UCSD-AML1 (cell line): ENCODE measurements at regions not wholly inside any gene's neighbourhood (a gene's known extent, or its start where the extent isn't known, plus 50 kb on each side); places are given as distances from the start of the nearest gene placed in this dataset.

ENCODE experiments used
- DNase-seq: peaks from one replicate; lab custom pipeline; 2025; ENCODE audit not compliant: unreplicated experiment; lab: John Stamatoyannopoulos, UW

DNA sequence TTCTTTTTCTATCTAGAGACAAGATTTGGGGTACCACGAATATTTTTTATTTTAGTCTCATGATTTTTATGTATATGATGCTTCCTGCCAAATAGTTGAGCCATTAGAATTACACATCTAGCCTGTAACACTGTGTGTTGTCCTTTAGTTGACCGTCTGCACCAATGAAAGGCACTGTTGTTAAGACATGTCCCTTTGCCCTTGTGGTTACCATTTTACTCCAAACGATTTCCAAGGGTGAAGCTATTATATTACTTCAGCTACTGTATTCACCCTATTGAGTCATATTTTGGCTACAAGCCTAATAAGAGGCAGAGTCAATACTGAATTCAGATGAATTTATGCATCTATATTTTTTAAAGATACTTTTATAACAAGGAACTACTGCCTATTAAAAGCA, 207.6 kb downstream of the CETN3 start:
- no peak for DNase-seq

DNA sequence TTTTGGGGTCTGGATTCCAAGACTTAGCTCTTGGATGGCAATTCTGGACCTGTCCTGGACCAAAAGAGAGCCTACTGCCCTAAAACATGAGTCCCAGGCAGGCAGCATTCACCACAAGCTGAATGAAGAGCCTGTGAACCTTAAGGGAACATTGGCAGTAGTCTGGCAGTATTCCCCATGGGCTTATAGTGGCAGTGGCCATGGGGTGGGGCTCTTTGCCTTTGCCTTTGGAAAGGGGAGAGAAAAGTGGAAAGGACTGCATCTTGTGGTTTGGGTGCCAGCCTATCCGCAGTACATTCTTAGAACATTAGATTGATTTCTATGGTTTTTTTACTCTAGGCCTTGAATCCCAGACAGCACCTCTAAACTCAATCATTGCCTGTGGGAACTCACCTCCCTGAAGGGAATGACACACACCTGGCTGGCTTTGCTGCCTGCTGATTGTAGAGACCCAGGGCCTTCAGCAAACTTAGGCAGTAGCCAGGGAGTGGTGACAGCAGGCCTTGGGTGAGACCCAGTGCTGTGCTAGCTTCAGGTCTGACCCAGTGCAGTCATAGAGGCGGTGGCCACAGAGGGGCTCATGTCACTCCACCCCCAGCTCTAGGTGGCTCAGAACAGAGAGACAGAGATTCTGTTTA, 216.3 kb downstream of the CETN3 start:
- no peak for DNase-seq

DNA sequence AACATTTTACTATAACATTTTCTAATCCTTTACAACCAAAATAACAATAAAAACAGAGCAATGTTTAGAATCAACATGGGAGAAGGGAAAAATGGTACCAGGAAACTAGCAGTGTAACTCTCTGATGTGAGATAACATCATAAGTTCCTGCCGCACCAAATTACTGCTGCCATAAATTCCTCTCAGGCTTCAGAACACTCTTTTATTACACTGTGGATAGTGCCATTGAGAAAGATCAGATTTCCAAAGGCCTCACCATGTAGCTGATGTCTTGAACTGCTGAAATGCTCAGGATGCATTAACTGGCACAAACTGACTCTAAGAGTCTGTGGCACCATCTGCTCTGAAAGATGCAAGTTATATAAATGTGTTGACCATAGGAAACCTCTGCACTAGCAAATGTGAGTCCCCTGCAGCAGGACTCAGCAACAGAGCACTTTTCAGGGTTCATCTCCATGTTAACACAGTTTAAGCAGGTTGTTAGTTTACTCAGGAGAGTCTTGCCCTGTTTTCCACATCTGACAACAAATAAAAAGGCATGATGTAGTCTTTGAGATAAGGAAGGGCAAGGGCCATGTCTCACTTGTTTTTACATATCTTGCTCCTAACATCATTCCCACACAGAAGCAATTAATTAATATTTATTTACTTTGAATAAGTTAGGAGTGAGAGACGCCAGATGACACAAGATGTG, 218.1 kb downstream of the CETN3 start:
- no peak for DNase-seq

DNA sequence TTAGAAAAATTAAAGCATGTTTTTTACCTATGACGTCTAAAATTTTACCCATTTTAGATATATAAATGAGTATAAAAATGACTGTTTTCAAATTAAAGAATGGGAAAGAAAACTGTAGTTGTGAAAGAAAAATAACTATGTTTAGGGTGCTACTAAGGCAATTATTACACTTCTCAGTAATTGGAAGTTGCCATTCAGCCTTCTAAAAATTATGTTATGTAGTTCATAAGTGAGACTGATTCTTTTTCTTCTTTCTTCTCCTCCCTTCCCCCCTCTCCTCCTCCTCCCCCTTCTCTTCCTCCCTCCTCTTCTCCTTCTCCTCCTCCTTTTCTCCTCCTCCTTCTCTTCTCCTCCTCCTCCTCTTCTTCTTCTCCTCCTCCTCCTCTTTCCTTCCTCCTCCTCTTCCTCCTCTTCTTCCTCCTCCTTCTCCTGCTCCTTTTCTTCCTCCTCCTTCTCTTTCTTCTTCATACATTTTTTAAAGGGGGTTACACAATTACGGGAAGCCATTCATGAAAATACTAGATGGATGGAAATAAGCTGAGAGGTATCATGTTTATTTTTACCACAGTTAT, 223.6 kb downstream of the CETN3 start:
- DNase-seq, result no peak

DNA sequence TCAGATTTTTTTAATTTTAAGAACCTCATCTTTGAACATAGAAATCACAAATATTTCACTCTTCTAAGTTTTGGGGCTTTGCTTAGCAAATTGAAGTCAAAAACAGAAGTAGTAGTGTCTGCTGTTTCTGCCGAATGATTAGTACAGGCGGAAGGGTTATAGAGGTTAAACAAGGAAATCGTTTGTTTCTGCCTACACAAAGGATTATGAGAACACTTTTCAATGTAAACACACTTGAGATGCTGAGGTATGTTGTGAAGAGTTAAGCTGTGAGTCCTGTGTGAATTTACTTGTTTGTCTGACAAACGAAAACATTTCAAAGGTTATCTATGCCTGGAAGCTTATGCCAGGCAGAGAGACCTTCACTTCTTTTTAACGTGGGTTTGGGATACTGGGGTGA, 224.8 kb downstream of the CETN3 start:
- no peak for DNase-seq

DNA sequence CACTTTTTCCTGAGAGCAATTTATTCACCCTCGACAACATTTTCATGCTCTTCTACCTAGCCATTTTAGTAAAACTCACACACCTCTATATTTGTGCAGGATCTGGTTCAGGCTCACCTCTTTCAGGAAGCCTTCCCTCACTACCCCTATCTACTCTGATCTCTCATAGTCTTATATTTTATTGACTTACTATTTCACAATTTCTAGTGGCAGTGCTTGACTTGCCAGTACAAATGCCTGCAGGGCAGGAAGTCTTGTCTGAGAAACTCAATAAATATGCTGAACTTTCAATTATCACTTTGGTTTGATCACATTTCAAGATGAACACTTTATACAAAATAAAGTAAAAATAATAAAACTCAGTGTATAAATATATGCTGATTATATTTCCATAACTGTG, 226.8 kb downstream of the CETN3 start:
- DNase-seq, result no peak

DNA sequence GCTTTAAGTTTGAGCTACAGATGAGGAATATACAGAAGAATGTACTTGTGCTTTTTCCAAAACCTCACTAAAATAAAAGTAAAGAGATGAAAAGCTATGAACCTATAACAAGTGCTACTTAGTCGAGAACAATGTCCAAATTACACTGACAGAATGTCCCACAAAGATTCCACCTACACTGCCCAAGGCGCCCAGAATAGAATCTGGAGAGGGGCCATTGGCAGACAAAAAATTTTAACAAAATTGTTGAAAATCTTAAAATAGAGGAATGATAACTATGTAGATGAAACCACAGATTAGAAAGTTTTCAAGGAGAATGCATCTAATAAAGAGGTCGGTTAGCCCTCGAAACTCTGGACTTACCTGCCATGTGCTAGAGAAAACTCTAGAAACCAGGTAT, 235.3 kb downstream of the CETN3 start:
- no peak for DNase-seq

DNA sequence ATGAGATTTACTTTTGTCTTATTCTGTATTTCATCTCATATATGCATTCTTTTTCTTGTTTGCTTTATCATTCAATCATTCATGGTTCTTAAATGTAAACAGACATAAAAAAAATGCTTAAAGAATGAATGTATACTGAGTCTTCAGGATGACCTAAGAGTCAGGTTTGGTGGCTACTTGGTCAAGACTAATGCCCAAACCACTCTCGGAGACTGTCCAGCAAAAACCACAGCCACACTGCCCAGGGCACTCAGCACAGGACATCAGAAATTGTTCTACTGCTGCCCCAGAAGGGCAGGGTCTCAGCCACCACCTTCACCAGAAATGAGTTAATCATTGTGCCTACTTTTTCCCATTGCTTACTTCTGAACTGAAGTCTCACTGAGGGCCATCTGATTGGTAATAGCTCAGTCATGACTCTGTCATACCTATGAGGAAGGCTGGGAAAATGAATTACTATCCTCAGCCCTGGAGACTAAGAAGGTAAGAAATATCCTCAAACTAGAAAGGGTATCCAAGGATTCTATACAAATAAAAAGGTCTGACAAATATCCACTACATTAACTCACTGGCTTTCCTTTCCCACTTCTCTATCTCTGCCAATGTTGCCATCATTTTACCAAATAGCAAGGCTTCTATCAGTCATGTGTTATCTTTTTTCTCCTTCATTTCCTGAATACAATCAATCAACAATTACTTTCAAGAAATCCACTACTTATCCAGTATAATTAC, 236.1 kb downstream of the CETN3 start:
- DNase-seq, result no peak

DNA sequence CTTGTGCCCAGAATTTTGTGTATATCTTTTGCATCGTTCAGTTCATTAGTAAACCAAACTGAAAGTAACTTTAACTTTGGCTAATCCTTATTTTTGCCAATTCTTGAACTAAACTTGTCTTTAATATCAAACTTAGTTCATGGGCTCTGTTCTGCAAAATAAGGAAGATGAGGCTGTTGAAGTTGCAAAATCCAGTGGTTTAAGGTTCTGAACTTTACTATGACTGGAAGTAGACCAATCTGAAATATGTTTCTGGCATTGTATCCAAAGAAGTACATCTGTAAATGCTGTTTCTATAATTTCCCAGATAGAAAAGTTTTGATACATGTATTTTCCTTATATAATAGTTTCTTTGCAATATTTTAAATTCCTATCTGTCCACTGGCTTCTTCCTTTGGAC, 238.1 kb downstream of the CETN3 start:
- DNase-seq, result no peak

DNA sequence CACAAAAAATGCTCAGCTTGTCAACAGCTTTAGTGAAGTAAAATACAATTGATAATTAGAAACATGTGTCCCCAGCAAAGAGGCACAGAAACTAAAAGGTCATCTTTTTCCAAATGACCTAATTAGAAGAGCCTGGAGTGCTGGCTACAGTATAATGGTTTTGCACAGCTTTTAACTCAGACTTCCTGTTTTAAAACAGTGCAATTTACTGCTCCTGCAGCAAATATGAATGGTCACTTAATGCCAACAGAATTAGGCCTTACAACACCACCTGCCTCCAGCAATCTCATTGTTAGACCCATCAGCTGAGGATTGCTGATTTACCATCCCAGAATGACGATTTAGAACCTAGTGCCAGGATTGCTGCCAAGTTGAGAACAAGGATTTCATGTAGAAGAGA, 239.3 kb downstream of the CETN3 start:
- no peak for DNase-seq

DNA sequence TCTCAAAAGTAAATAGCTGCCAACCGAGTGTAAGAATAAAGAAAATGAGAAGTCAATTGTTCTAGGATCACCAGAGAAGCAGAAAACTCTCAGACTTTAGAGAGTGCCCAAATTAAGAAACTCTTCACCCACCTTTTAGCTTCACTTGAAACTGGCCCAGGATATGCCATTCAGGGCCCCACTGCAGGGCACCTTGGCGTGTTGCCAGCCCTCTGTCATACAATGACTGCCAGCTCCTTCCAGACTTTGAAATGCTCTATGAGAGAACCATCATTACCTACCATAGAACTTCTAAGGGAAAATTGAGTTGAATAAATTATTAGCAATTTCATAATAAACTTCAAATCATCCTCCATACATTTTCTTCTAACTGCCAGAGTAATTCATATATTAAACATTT, 240.5 kb downstream of the CETN3 start:
- peak; percentile 5 for DNase-seq

DNA sequence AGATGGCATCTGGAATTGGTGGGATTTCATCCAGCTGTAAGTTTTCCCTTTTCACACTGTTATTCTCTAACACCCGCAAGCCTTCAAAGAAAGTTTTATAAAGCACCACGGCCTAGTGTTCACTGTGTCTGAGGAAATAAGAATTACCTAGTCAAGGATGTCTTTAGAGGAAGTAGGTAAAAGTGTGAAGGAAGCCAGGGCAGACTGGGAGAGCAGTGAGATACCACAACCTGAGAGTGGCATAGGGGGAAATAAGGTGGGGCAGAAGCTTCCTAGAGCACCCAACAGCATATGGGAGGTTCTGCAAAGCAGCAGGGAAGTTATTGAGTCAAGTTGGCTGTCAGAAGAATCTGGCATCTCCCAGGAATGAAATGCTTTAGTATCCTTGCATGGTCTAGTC, 241.2 kb downstream of the CETN3 start:
- no peak for DNase-seq

DNA sequence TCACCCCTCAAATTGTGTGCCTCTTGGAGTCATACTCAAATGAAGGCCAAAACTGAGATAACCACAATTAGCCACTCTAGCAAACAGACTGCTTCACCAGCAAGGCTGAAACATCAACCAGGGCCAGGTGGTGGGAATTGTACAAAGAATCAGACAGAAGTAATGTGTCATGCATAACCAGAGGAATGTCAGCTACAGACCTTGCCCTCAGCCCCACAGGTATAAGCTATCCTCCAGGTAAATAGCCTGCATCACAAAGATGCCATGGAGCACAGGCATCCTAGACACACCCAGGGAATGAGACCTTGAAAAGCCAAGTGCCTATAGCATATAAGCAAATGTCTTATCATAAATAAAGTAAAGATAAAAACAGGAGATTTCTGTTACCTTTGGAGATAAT, 242.7 kb downstream of the CETN3 start:
- DNase-seq, result no peak

DNA sequence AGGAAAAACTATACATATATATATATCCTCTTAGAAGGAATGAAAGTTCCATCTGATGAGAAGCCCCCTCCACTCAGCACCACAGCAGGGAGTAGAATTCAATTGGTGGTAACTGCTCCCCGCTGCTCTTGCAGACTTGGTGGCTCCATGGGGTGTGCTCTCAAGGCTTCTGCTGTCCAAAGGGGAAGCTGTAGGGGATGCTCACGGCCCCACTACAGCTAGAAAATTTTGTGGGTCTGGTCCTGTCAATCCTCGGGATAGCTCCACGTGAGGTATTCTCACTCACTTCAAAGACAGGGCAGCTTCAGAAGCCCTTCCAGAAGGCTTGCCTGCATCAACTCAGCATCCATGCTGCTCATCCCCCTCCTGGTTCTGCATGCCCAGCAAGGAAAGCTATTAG, 247.2 kb downstream of the CETN3 start:
- DNase-seq, result peak; percentile 7

DNA sequence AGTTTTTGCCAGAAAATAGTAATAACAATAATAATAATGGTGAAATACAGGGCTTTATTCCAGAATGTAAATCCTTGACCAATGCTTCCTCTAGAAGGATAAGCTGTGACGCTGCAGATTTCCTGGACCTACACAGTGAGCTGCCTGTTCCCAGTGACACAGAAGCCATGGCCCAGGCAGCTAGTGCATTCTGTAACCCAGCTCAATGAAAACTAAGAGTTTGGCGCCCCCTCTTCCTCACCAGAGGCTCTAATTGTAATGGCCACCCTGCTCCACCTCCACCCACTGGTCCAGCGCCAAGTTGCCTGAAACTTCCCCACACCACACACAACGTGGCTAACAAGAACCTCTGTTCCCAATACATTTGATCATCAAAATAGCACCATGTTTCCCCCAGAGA, 248.1 kb downstream of the CETN3 start:
- DNase-seq, result peak; percentile 58

DNA sequence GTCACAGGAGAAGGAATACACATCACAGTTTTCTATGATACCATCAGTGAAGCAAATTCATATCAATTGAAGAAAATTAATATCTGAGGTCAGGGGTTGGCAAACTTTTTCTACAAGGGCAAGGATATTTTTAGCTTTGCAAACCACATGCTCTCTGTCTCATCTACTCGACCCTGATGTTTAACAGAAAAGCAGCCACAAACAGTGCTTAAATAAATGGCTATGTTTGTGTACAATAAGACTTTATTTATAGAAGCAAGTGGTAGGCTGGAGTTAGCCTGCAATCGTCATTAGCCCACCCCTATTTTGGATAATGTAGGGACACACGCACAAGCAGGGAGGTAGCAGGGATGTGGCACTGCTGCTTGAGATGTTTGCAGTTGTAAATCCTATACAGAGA, 251.4 kb downstream of the CETN3 start:
- DNase-seq, result no peak

DNA sequence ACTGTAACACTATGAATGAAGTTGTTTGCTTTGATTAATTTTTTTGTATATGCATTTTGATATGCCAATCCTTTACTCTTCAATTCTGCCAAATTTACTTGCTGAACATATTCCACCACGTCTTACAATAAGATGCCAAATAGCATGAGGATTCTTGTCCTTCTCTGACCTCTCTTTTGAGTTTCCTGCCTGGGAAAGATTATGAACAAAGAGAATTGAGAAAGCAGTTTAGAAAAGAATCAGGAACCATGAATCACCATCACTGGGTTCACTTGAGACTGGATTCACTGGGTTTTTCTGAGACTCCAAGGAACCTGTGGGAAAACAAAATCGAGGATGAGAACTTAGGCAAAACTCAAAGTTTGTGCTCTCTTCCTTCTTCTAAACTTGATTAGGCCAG, 256.5 kb downstream of the CETN3 start:
- DNase-seq, result no peak

DNA sequence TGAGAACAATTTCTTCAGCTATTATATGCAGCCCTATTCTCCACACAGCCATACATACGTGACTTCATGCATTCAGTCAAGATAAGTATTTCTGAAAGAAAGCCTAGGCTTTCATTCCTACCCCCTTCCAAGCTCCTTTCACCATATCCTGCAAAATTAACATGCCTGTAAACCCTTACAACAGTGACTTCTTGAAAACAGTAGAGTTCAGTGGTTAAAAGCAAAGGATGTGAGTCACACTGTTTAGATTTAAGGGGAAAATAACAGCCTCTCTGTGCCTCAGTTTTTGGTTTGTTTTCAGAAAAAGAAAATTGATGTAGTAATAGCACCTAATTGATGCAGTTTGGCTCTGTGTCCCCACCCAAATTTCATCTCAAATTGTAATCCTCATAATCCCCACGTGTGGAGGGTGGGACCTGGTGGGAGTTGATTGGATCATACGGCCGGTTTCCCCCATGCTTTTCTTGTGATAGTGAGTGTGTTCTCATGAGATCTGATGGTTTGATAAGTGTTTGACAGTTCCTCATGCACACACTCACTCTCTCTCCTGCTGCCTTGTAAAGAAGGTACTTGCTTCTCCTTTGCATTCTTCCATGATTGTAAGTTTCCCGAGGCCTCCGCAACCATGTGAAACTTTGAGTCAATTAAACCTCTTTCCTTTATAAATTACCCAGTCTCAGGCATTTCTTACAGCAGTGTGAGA, 264.8 kb downstream of the CETN3 start:
- DNase-seq, result no peak

DNA sequence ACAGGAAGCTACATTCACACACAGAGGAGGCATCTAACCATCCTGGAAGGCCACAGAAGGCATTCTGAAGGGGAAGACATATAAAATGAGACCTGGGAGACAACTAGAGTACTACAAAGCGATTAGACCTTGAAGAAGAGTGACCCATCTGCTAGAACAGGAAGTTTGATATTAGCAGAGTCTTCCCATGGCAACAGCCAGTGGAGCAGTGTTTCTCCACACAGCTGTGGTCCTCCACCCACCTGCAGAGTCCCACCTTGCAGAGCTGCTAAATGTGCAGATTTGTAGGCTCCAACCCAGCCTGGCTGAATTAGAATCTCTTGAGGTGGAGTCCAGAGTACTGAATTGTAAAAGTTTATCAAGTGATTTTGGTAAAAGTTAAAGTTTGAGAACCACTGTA, 267.0 kb downstream of the CETN3 start:
- DNase-seq, result no peak

DNA sequence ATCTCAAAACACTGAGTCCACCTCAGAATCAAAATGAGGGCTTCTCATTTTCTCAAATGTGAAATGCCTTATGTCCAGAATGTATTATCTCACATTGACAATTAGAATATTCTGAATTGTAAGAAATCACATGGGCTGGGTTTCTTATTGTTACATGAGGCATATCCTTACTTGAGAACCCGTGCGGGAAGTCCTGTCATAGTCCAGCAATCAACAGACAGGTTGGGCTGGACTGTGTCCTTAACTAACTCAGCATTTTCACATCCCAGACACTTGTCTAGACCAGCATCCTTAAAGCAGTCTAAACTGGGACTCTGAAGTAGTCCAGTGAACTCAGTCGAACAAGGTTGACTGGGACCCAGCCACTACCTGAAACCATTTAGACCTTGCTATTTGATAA, 267.6 kb downstream of the CETN3 start:
- DNase-seq, result no peak

DNA sequence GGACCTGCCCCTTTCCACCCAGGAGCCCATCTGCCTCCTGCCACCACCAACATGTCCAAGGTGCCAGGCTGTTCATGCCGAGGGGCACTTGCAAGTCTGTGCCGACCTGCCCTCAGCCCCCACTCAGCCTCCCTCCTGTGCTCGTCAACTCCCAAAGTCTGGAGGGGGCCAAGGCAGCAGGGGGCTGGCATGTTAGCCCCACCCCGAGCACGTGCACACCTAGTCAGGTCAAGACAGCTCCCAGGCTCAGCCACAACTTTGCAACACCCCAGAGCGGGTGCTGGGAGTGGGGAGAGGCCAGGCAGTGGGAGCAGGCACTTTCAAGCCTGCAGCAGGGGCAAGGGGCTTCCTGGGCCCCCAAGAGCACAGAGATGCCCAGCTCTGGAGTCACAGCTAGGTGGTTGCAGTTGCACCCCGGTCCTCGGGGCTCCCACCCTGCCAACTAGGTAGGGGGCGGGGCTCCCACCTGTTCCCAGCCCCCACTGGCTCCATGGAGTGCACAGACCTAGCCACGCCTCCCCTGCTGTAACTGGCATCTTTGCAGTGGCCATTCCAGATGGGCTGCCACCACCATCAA, 272.5 kb downstream of the CETN3 start:
- no peak for DNase-seq
